ENCODE measurements at regions not wholly inside any gene's neighbourhood (a gene's known extent, or its start where the extent isn't known, plus 50 kb on each side); places are given as distances from the start of the nearest gene placed in this dataset.

DNA sequence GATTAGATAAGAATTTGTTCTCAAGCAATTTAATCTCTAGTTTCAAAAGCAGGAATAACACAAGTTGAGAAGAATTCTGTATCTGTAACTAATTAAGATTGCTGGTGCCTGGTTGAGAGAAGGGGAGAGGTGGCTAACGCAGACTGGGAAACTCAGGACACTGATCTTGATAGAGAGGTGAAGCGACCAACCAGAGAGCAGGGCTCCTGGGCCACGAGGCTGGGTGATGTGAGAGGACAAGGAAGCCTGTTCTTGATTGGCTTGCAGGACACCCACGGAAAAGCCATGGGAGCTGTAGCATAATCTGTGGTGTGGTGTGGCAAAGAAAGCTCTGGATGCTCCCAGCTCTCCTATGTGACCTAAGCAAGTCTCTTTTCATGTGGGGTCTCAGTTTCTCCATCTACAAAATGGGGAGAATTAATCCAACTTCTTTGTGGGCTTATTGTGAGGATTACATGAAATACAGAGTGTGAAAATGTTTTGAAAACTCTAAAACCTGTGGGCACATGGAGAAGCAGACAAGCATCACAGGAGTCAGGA is 594.1 kb upstream of the BRINP1 start:
- Histone ChIP-seq H3K4me1 (ENCODE audit: control insufficient read depth, insufficient read depth, low read length, poor library complexity, severe bottlenecking) (no peaks in the 10 kb centered on the region), H3K36me3 (ENCODE audit: control insufficient read depth, insufficient read depth, low read length) (no peaks in the 10 kb centered on the region), H3K27me3 (replicated peaks; ENCODE audit: control insufficient read depth, insufficient read depth, low read length, poor library complexity, severe bottlenecking) (no peaks in the 10 kb centered on the region), H3K9me3 (ENCODE audit: control insufficient read depth, low read length) (no peaks in the 10 kb centered on the region), H3K4me3 (ENCODE audit: insufficient read depth, low read depth, low read length, poor library complexity, severe bottlenecking) (no peak overlapping the region), H3K27ac (ENCODE audit: insufficient read depth, low read length, poor library complexity, severe bottlenecking) (no peak overlapping the region)
- DNase-seq = no peak

DNA sequence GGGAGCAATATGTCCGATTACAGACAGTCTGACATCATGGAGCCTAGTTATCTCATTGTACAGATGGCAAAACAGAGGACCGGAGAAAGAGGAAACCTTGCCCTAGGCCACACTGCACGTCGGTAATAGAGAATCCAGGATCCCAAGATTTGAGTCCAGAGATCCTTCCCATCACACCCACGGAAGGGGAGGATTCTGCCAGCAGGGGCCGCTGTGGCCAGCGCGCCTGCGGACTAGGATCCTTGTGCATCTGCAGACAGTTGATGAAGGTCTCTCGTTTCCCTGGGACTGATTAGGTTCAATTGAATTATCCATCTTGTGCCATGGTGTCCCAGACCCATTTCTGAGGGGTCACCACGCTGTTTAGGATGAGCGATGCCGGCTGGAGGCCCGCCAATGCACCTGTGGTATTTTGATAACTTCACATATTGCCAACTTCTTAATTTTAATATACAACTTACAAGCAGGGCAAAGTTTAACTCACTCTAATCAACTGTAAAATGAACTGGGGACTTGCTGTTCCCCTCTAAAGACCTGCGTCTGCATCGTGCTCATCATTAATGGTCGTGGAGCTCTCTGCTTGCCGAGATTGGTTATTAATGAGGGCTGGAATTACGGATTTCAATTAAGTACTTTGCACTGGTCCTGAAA is 592.7 kb upstream of the BRINP1 start:
- no peak overlapping the region for H3K4me3 ChIP-seq (ENCODE audit: insufficient read depth, low read depth, low read length, poor library complexity, severe bottlenecking)
- H3K9me3 ChIP-seq (ENCODE audit: control insufficient read depth, low read length) = no peaks in the 10 kb centered on the region
- H3K36me3 ChIP-seq (ENCODE audit: control insufficient read depth, insufficient read depth, low read length) = no peaks in the 10 kb centered on the region
- H3K27ac ChIP-seq (ENCODE audit: insufficient read depth, low read length, poor library complexity, severe bottlenecking) = no peak overlapping the region
- no peak for DNase-seq
- no peaks in the 10 kb centered on the region for H3K4me1 ChIP-seq (ENCODE audit: control insufficient read depth, insufficient read depth, low read length, poor library complexity, severe bottlenecking)
- H3K27me3 ChIP-seq (replicated peaks; ENCODE audit: control insufficient read depth, insufficient read depth, low read length, poor library complexity, severe bottlenecking) = no peaks in the 10 kb centered on the region

DNA sequence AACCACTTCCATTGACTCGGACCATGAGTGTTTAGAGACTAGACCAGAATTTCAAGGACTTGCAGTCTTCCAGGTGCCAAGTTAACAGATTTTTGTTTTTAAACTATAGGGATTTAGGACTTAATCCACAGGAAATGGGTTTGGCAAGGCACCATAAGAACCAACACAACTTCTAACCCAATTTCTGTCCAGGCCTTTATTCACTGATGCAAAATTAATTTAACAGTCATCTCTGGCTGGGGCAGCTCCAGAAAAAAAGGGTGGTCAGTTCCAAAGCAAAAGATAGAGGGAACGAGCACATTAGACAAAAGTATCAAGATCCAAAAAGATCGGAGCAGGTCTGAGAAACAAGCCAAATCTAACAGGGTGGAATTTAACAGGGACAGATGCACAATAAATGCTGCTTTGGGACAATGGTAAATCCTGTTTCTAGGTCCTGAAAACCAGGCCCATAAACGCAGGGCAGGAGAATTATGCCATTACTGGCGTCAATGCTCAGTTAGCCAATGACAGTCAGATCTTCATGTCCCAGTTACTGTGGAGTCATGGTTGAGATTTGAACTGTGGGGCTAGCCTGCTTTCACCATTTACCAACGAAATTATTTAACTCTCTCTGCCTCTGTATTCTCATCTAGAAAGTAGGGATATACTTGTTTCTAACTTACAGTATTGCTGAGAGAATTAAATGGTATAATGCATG is 590.8 kb upstream of the BRINP1 start:
- no peak for DNase-seq
- Histone ChIP-seq H3K4me3 (ENCODE audit: insufficient read depth, low read depth, low read length, poor library complexity, severe bottlenecking) (no peak overlapping the region), H3K27ac (ENCODE audit: insufficient read depth, low read length, poor library complexity, severe bottlenecking) (no peak overlapping the region), H3K27me3 (replicated peaks; ENCODE audit: control insufficient read depth, insufficient read depth, low read length, poor library complexity, severe bottlenecking) (no peaks in the 10 kb centered on the region), H3K36me3 (ENCODE audit: control insufficient read depth, insufficient read depth, low read length) (no peaks in the 10 kb centered on the region), H3K9me3 (ENCODE audit: control insufficient read depth, low read length) (no peaks in the 10 kb centered on the region), H3K4me1 (ENCODE audit: control insufficient read depth, insufficient read depth, low read length, poor library complexity, severe bottlenecking) (no peaks in the 10 kb centered on the region)

DNA sequence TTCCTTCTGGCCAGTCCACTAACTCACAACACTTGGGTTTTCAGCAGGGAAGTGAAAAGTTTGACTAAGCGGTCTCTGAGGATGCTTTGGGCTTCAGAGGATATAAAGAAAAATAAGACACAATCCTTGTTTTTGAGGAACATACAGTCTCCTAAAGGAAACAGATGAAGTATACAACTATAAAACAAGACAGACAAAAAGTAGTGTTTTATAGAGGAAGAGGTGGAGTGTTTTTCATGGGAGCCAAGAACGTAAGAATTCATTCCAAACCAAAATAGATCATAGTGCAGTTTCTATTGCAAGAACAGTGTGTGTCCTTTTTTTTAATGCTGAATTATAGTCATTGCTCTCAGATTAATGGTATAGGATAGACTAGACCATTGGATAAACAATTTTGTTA is 586.9 kb upstream of the BRINP1 start:
- H3K27me3 ChIP-seq (replicated peaks; ENCODE audit: control insufficient read depth, insufficient read depth, low read length, poor library complexity, severe bottlenecking) = no peaks in the 10 kb centered on the region
- no peak for DNase-seq
- no peaks in the 10 kb centered on the region for H3K36me3 ChIP-seq (ENCODE audit: control insufficient read depth, insufficient read depth, low read length)
- H3K4me3 ChIP-seq (ENCODE audit: insufficient read depth, low read depth, low read length, poor library complexity, severe bottlenecking) = no peak overlapping the region
- no peaks in the 10 kb centered on the region for H3K4me1 ChIP-seq (ENCODE audit: control insufficient read depth, insufficient read depth, low read length, poor library complexity, severe bottlenecking)
- H3K9me3 ChIP-seq (ENCODE audit: control insufficient read depth, low read length) = no peaks in the 10 kb centered on the region
- H3K27ac ChIP-seq (ENCODE audit: insufficient read depth, low read length, poor library complexity, severe bottlenecking) = no peak overlapping the region

DNA sequence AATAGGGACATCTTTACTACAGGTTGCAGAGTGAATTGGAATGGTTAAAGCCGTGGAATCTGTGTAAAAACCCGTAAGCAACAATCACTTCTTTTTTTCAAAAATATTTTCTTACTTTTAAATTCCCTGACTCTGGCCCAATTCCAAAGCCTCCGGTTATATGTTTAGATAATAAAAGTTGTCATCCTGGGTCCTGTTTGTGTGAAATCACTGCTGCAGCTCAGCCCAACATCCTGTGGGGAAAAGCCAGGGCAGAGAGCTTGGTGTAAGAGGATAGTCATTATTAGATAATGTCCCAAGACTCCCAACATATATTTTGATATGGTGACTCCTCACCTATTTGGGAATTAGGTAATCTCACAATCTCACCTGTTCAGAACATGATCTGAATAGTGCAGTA is 586.0 kb upstream of the BRINP1 start:
- no peaks in the 10 kb centered on the region for H3K4me1 ChIP-seq (ENCODE audit: control insufficient read depth, insufficient read depth, low read length, poor library complexity, severe bottlenecking)
- DNase-seq = no peak
- H3K27ac ChIP-seq (ENCODE audit: insufficient read depth, low read length, poor library complexity, severe bottlenecking) = no peak overlapping the region
- H3K36me3 ChIP-seq (ENCODE audit: control insufficient read depth, insufficient read depth, low read length) = no peaks in the 10 kb centered on the region
- no peaks in the 10 kb centered on the region for H3K27me3 ChIP-seq (replicated peaks; ENCODE audit: control insufficient read depth, insufficient read depth, low read length, poor library complexity, severe bottlenecking)
- H3K9me3 ChIP-seq (ENCODE audit: control insufficient read depth, low read length) = no peaks in the 10 kb centered on the region
- no peak overlapping the region for H3K4me3 ChIP-seq (ENCODE audit: insufficient read depth, low read depth, low read length, poor library complexity, severe bottlenecking)

DNA sequence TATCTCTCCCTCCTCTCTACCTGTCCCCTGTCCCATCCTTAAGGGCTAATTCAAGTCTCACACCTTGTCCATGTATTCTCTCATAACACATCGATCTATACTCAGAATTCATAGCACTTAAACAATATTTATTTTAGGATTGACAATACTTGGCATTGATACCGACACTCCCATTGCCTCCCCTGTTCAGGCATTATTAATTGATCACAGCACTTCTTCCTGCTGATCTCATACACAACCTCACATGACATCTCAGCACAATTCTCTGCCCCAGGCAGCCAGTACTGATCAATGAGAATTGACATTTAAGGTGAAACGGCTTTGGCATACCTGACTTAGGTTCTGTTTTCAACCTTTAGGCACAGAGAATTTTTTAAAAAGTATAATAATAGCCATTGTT is 582.4 kb upstream of the BRINP1 start:
- Histone ChIP-seq H3K27me3 (replicated peaks; ENCODE audit: control insufficient read depth, insufficient read depth, low read length, poor library complexity, severe bottlenecking) (no peaks in the 10 kb centered on the region), H3K4me1 (ENCODE audit: control insufficient read depth, insufficient read depth, low read length, poor library complexity, severe bottlenecking) (no peaks in the 10 kb centered on the region), H3K27ac (ENCODE audit: insufficient read depth, low read length, poor library complexity, severe bottlenecking) (no peak overlapping the region), H3K36me3 (ENCODE audit: control insufficient read depth, insufficient read depth, low read length) (no peaks in the 10 kb centered on the region), H3K4me3 (ENCODE audit: insufficient read depth, low read depth, low read length, poor library complexity, severe bottlenecking) (no peak overlapping the region), H3K9me3 (ENCODE audit: control insufficient read depth, low read length) (no peaks in the 10 kb centered on the region)
- DNase-seq = no peak

DNA sequence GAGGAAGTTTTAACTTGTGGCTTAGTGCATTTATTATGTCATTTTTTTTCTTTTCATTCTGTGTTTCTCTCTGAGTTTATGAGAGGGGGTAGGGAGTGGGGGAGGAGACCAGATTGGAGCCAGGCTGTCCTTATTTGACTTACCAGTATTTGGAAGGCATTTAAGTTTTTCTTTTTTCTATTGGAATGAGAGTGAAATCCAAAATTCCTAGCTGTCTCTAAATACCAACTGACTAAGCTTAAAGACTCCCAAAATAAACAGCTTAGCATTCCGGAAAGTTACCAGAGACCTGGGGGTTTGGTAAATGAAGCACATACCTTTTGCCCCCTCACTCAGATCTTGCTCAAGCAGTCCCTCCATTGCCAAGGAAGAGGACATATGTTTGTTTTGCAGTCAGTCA is 581.9 kb upstream of the BRINP1 start:
- Histone ChIP-seq H3K4me3 (ENCODE audit: insufficient read depth, low read depth, low read length, poor library complexity, severe bottlenecking) (no peak overlapping the region), H3K27me3 (replicated peaks; ENCODE audit: control insufficient read depth, insufficient read depth, low read length, poor library complexity, severe bottlenecking) (no peaks in the 10 kb centered on the region), H3K9me3 (ENCODE audit: control insufficient read depth, low read length) (no peaks in the 10 kb centered on the region), H3K27ac (ENCODE audit: insufficient read depth, low read length, poor library complexity, severe bottlenecking) (no peak overlapping the region), H3K4me1 (ENCODE audit: control insufficient read depth, insufficient read depth, low read length, poor library complexity, severe bottlenecking) (no peaks in the 10 kb centered on the region), H3K36me3 (ENCODE audit: control insufficient read depth, insufficient read depth, low read length) (no peaks in the 10 kb centered on the region)
- no peak for DNase-seq

- Histone ChIP-seq H3K36me3 (ENCODE audit: control insufficient read depth, insufficient read depth, low read length) (no peaks in the 10 kb centered on the region), H3K9me3 (ENCODE audit: control insufficient read depth, low read length) (no peaks in the 10 kb centered on the region), H3K4me1 (ENCODE audit: control insufficient read depth, insufficient read depth, low read length, poor library complexity, severe bottlenecking) (no peaks in the 10 kb centered on the region), H3K4me3 (ENCODE audit: insufficient read depth, low read depth, low read length, poor library complexity, severe bottlenecking) (no peak overlapping the region), H3K27me3 (replicated peaks; ENCODE audit: control insufficient read depth, insufficient read depth, low read length, poor library complexity, severe bottlenecking) (no peaks in the 10 kb centered on the region), H3K27ac (ENCODE audit: insufficient read depth, low read length, poor library complexity, severe bottlenecking) (no peak overlapping the region)
- DNase-seq = no peak
Measured at GRCh38 chr9:119945686-119946085, 576.5 kb upstream of the BRINP1 start.

DNA sequence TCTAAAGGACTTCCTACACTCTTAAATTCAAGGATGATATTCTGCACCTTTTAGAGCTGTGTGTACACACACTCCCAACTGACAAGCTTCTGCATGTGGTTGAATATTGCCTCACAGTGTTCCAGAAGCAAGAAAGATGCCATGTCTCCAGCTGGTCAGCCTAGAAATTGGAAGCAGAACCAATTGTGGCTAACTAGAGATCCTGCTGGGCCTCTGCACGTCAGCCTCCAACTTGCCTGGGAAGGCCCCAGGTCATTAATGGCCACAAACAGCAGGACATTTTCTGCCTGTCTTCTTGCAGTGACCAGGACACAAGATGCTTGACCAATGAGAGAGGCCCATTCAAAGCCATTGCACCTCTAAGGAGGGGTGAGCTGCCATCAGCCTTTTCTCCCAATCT is 571.9 kb upstream of the BRINP1 start:
- no peaks in the 10 kb centered on the region for H3K9me3 ChIP-seq (ENCODE audit: control insufficient read depth, low read length)
- H3K27me3 ChIP-seq (replicated peaks; ENCODE audit: control insufficient read depth, insufficient read depth, low read length, poor library complexity, severe bottlenecking) = no peaks in the 10 kb centered on the region
- DNase-seq = no peak
- H3K27ac ChIP-seq (ENCODE audit: insufficient read depth, low read length, poor library complexity, severe bottlenecking) = no peak overlapping the region
- no peaks in the 10 kb centered on the region for H3K4me1 ChIP-seq (ENCODE audit: control insufficient read depth, insufficient read depth, low read length, poor library complexity, severe bottlenecking)
- no peaks in the 10 kb centered on the region for H3K36me3 ChIP-seq (ENCODE audit: control insufficient read depth, insufficient read depth, low read length)
- H3K4me3 ChIP-seq (ENCODE audit: insufficient read depth, low read depth, low read length, poor library complexity, severe bottlenecking) = no peak overlapping the region

- Histone ChIP-seq H3K4me3 (ENCODE audit: insufficient read depth, low read depth, low read length, poor library complexity, severe bottlenecking) (no peak overlapping the region), H3K27ac (ENCODE audit: insufficient read depth, low read length, poor library complexity, severe bottlenecking) (no peak overlapping the region), H3K36me3 (ENCODE audit: control insufficient read depth, insufficient read depth, low read length) (no peaks in the 10 kb centered on the region), H3K4me1 (ENCODE audit: control insufficient read depth, insufficient read depth, low read length, poor library complexity, severe bottlenecking) (no peaks in the 10 kb centered on the region), H3K27me3 (replicated peaks; ENCODE audit: control insufficient read depth, insufficient read depth, low read length, poor library complexity, severe bottlenecking) (no peaks in the 10 kb centered on the region), H3K9me3 (ENCODE audit: control insufficient read depth, low read length) (no peaks in the 10 kb centered on the region)
- DNase-seq = no peak
Measured at GRCh38 chr9:119938871-119939270, 569.6 kb upstream of the BRINP1 start.

All from effector memory CD4-positive, alpha-beta T cell (primary cell).